HCT116 (cell line): ENCODE measurements at regions not wholly inside any gene's neighbourhood (a gene's known extent, or its start where the extent isn't known, plus 50 kb on each side); places are given as distances from the start of the nearest gene placed in this dataset.

Source experiments
- ATAC-seq: fragments of 200-7000 bp; cut with Tn5 transposase; 2 replicates; pipeline ENCODE4 v1.9.1; 2020; ENCODE audit warnings: mild to moderate bottlenecking, moderate library complexity
- BruUV-seq: library from RNA; stranded (reverse); fragments of 400-500 nt; replicated peaks from 2 replicates; lab custom pipeline; 2021; lab: Mats Ljungman, UMichigan
- CTCF ChIA-PET: fragments of 300-600 bp; sonication (Branson Sonifier 250); formaldehyde crosslinking; loops from one replicate; lab custom pipeline; 2021; ENCODE audit warnings: antibody characterized with exemption; lab: Charles Lee
- POLR2A ChIA-PET: fragments of 300-600, 350-600 bp; sonication (Branson Sonifier 250); formaldehyde crosslinking; loops from one replicate; lab custom pipeline; 2021; ENCODE audit warnings: antibody characterized with exemption; lab: Charles Lee
- RAD21 ChIA-PET, 2 experiments: fragments of 300-600 bp; sonication (Branson Sonifier 250); formaldehyde crosslinking; loops; one replicate each; lab custom pipeline; 2023; ENCODE audit warnings: low total read pairs in 2 of 2; ENCODE audit not compliant: uncharacterized antibody in 2 of 2, unreplicated experiment in 2 of 2, low non-redundant PET in 1 of 2; lab: Charles Lee
- DNase-seq: peaks from one replicate; pipeline ENCODE4 v3.0.0-alpha.2; 2010; ENCODE audit warnings: low read depth, low spot score
- H2AFZ ChIP-seq: fragments of 200-600 bp; shearing (Covaris generic), sonication (generic); 2 replicates; pipeline ENCODE4 v1.6.1; 2017; ENCODE audit warnings: low read depth, mixed run types, mixed read lengths, antibody characterized with exemption, low read length; ENCODE audit not compliant: poor library complexity, severe bottlenecking
- H3K27ac ChIP-seq: 2 replicates; pipeline ENCODE4 v1.5.1; 2012; ENCODE audit warnings: low read depth, low read length
- H3K27me3 ChIP-seq: fragments of 200-600 bp; sonication (generic); 2 replicates; pipeline ENCODE4 v1.6.1; 2016; ENCODE audit warnings: mixed run types, low read length, mixed read lengths; ENCODE audit not compliant: insufficient read depth
- H3K36me3 ChIP-seq, 2 experiments: fragments of 200-500 bp in 1 of 2; fragments of 200-600 bp in 1 of 2; sonication (Bioruptor generic) in 1 of 2; sonication (generic) in 1 of 2; 2 replicates each; pipeline versions ENCODE4 v1.5.1 to v1.6.1; 2014 to 2016; ENCODE audit warnings: low read length in 2 of 2, inconsistent platforms in 1 of 2, mixed read lengths in 1 of 2, mixed run types in 1 of 2; ENCODE audit not compliant: insufficient read depth in 2 of 2, control insufficient read depth in 1 of 2
- H3K4me1 ChIP-seq, 2 experiments: fragments of 200-600 bp in 1 of 2; sonication (generic) in 1 of 2; 2 replicates each; pipeline versions ENCODE4 v1.5.1 to v1.6.1; 2012 to 2017; ENCODE audit warnings: low read length in 2 of 2, inconsistent platforms in 1 of 2, mild to moderate bottlenecking in 1 of 2, mixed read lengths in 1 of 2, mixed run types in 1 of 2, moderate library complexity in 1 of 2; ENCODE audit not compliant: insufficient read depth in 2 of 2, control insufficient read depth in 1 of 2
- H3K4me2 ChIP-seq: fragments of 200-600 bp; sonication (generic); 2 replicates; pipeline ENCODE4 v1.6.1; 2017; ENCODE audit warnings: mixed run types, low read length, mixed read lengths
- H3K4me3 ChIP-seq, 2 experiments: fragments of 200-600 bp in 1 of 2; sonication (generic) in 1 of 2; replicated peaks in 1 of 2; 2 replicates each; pipeline ENCODE4 v1.5.1; 2011 to 2016; ENCODE audit warnings: low read length in 2 of 2, control low read depth in 1 of 2, low read depth in 1 of 2, mild to moderate bottlenecking in 1 of 2, mixed read lengths in 1 of 2, mixed run types in 1 of 2
- H3K79me2 ChIP-seq: fragments of 200-600 bp; sonication (generic); 2 replicates; pipeline ENCODE4 v1.6.1; 2017; ENCODE audit warnings: mild to moderate bottlenecking, mixed run types, low read length, moderate library complexity, mixed read lengths; ENCODE audit not compliant: insufficient read depth
- H3K9ac ChIP-seq: fragments of 200-600 bp; sonication (generic); 2 replicates; pipeline ENCODE4 v1.6.1; 2016; ENCODE audit warnings: low read length, mixed read lengths
- H3K9me2 ChIP-seq: fragments of 200-600 bp; sonication (generic), shearing (Covaris generic); 2 replicates; pipeline ENCODE4 v1.6.1; 2017; ENCODE audit warnings: mixed run types, mild to moderate bottlenecking, moderate library complexity; ENCODE audit not compliant: insufficient read depth
- H3K9me3 ChIP-seq, 2 experiments: fragments of 200-500 bp in 1 of 2; fragments of 200-600 bp in 1 of 2; sonication (Bioruptor generic) in 1 of 2; sonication (generic) in 1 of 2; 2 replicates each; pipeline ENCODE4 v1.6.1; 2014 to 2017; ENCODE audit warnings: low read length in 2 of 2, mixed read lengths in 2 of 2, inconsistent platforms in 1 of 2, low read depth in 1 of 2, mild to moderate bottlenecking in 1 of 2, mixed run types in 1 of 2, moderate library complexity in 1 of 2; ENCODE audit not compliant: control insufficient read depth in 1 of 2, insufficient read depth in 1 of 2
- H4K20me1 ChIP-seq: fragments of 200-600 bp; sonication (generic), shearing (Covaris generic); 2 replicates; pipeline ENCODE4 v1.6.1; 2017; ENCODE audit warnings: mixed run types, mild to moderate bottlenecking, moderate library complexity; ENCODE audit not compliant: insufficient read depth
- CBX3 ChIP-seq: IDR thresholded peaks from 2 replicates; pipeline ENCODE4 v1.6.1; 2012; ENCODE audit warnings: low read depth
- JUND ChIP-seq: IDR thresholded peaks from 2 replicates; pipeline ENCODE4 v1.6.1; 2012
- RAD21 ChIP-seq: IDR thresholded peaks from 2 replicates; pipeline ENCODE4 v1.6.1; 2012; ENCODE audit warnings: low read depth, mild to moderate bottlenecking
- intact Hi-C: fragments of 100-400 bp; cut with micrococcal nuclease; formaldehyde crosslinking; loops from 2 replicates; pipeline ENCODE4 v1.10.0; 2022
- TF ChIP-seq, protein P1 (sequence below), 3 experiments: fragments of 200-600 bp in 1 of 3; sonication (generic) in 1 of 3; IDR thresholded peaks in 2 of 3; conservative IDR thresholded peaks in 1 of 3; 2 replicates each; pipeline ENCODE4 v1.5.1; 2012 to 2017; ENCODE audit warnings: low read depth in 2 of 3, low read length in 2 of 3, antibody characterized with exemption in 1 of 3, borderline replicate concordance in 1 of 3, control low read depth in 1 of 3, mild to moderate bottlenecking in 1 of 3, mixed read lengths in 1 of 3, mixed run types in 1 of 3, moderate library complexity in 1 of 3; ENCODE audit not compliant: insufficient read depth in 1 of 3
- TF ChIP-seq, protein P2 (sequence below): IDR thresholded peaks from 2 replicates; pipeline ENCODE4 v1.6.1; 2012; ENCODE audit warnings: low read depth

DNA sequence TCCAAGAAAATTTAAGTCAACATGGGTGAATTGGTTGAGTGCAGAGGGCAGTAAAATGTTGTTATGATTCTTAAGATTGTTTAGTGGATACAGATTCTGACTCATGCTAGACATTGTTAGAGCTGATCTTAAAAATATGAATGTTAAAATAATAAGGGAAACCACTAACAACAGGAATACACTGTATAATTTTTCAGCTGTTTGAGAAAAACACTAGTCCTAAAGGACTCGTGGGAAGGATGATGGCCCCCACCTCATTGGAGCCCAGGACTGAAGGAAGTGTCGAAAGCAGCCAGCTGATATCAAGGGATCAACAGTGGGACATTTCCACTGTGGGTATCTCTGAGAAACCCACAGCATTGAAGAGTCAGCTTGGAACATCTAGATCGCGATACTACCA, 82.9 kb upstream of the SCAF11 start:
- H4K20me1 ChIP-seq = no peaks in the 10 kb centered on the region
- BruUV-seq = no TSS peak
- TF ChIP-seq CBX3 = no peak
- H3K4me2 ChIP-seq = no peak overlapping the region
- DNase-seq (no peak), ATAC-seq (no peak)
- H3K79me2 ChIP-seq = no peaks in the 10 kb centered on the region
- no peaks in the 10 kb centered on the region for H3K9me3 ChIP-seq
- H3K27ac ChIP-seq = no peak overlapping the region
- H3K27me3 ChIP-seq = no peaks in the 10 kb centered on the region
- H3K4me3 ChIP-seq = no peak overlapping the region
- no peaks in the 10 kb centered on the region for H3K36me3 ChIP-seq
- intact Hi-C loops = loop anchor here (5.0 kb wide), 1 partner anchor 859 kb away; no protein-coding TSS in a partner anchor
- H3K9ac ChIP-seq = no peak overlapping the region
- RAD21 ChIA-PET = no interaction called here
- POLR2A ChIA-PET = no interaction called here
- no peak overlapping the region for H2AFZ ChIP-seq
- no peaks in the 10 kb centered on the region for H3K9me2 ChIP-seq
- peaks cover 0 to 12% of the 10 kb centered on the region in 2 experiments; a peak in 3 of 4 replicates for H3K4me1 ChIP-seq
- CTCF ChIA-PET = interaction anchor here (1.0 kb wide), 1 partner anchor 52 kb away, joined by 4 read pairs; no protein-coding TSS in a partner anchor

DNA sequence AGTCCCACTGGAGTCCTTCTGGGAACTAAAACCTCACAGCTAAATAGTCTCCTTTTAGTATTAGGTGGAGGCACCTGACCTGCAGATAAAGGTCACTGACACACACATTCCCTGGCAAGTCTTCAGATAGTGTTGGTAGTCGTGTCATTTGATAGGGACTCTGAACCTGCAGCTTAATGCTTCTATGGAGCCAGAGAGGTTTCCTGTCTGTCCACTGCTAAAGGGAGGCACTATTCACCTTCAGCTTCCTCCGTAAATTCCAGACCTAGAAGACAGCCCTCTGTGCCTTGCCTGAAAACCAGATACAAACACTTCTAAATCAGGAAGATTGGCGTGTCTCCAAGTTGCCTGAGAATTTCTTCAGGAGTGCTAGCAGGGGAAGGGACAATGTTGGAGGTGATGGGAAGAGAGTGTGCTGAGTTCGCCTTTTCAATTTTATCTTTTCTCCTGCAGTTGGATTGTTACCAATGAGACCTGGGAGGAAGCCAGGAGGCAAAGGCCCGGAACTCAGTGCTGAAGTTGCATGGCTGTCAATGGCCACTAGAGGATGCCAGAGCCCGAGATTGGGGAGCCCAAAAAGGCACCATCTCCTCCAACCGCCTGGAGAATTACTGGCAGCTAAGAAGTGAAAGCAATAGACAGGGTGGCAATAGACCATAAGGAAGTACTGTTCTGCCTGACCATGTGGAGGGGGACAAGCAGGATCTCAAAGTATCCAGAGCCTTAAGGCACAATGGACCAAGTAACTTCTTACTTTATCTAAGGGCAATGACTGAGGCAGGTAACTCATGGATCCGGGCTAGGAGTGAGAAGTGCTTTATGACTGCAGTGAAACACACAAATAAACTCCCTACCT, 81.6 kb upstream of the SCAF11 start:
- intact Hi-C loops = loop anchor here (1.0 to 5.0 kb wide), 2 partner anchors 860 to 949 kb away; no protein-coding TSS in a partner anchor
- CTCF ChIA-PET = interaction anchor here (0.6 to 2.3 kb wide), 7 partner anchors 9 to 999 kb away, joined by 3 to 8 read pairs (median 3); no protein-coding TSS in a partner anchor
- RAD21 ChIA-PET = interaction anchor here in 1 of 2 experiments (0.9 kb wide), 1 partner anchor 53 kb away, joined by 3 read pairs; no protein-coding TSS in a partner anchor
- peak; percentile 58 for DNase-seq
- Histone ChIP-seq H4K20me1 (no peaks in the 10 kb centered on the region), H3K4me3 (no peak overlapping the region), H3K4me2 (peak overlapping the region; percentile 40), H2AFZ (peak overlapping the region; percentile 100), H3K27ac (peak overlapping the region; percentile 9; the same call in 1 of the 2 replicates), H3K9ac (no peak overlapping the region), H3K36me3 (no peaks in the 10 kb centered on the region), H3K79me2 (no peaks in the 10 kb centered on the region), H3K4me1 (peaks cover 0 to 12% of the 10 kb centered on the region in 2 experiments; a peak in 3 of 4 replicates), H3K9me2 (no peaks in the 10 kb centered on the region), H3K27me3 (no peaks in the 10 kb centered on the region), H3K9me3 (no peaks in the 10 kb centered on the region)
- TF ChIP-seq RAD21 (peak; percentile 91), JUND (no peak)
- TF ChIP-seq, protein P1, sequence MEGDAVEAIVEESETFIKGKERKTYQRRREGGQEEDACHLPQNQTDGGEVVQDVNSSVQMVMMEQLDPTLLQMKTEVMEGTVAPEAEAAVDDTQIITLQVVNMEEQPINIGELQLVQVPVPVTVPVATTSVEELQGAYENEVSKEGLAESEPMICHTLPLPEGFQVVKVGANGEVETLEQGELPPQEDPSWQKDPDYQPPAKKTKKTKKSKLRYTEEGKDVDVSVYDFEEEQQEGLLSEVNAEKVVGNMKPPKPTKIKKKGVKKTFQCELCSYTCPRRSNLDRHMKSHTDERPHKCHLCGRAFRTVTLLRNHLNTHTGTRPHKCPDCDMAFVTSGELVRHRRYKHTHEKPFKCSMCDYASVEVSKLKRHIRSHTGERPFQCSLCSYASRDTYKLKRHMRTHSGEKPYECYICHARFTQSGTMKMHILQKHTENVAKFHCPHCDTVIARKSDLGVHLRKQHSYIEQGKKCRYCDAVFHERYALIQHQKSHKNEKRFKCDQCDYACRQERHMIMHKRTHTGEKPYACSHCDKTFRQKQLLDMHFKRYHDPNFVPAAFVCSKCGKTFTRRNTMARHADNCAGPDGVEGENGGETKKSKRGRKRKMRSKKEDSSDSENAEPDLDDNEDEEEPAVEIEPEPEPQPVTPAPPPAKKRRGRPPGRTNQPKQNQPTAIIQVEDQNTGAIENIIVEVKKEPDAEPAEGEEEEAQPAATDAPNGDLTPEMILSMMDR (IDR thresholded peaks at IDR 0.05 in 2 of 3, conservative IDR thresholded peaks at IDR 0.05 in 1 of 3; ENCODE audit: borderline replicate concordance in 1 of 3, insufficient read depth in 1 of 3, low read depth in 2 of 3, low read length in 2 of 3) = peak; percentile 77 to 99 (median 98)
- TF ChIP-seq, protein P2, sequence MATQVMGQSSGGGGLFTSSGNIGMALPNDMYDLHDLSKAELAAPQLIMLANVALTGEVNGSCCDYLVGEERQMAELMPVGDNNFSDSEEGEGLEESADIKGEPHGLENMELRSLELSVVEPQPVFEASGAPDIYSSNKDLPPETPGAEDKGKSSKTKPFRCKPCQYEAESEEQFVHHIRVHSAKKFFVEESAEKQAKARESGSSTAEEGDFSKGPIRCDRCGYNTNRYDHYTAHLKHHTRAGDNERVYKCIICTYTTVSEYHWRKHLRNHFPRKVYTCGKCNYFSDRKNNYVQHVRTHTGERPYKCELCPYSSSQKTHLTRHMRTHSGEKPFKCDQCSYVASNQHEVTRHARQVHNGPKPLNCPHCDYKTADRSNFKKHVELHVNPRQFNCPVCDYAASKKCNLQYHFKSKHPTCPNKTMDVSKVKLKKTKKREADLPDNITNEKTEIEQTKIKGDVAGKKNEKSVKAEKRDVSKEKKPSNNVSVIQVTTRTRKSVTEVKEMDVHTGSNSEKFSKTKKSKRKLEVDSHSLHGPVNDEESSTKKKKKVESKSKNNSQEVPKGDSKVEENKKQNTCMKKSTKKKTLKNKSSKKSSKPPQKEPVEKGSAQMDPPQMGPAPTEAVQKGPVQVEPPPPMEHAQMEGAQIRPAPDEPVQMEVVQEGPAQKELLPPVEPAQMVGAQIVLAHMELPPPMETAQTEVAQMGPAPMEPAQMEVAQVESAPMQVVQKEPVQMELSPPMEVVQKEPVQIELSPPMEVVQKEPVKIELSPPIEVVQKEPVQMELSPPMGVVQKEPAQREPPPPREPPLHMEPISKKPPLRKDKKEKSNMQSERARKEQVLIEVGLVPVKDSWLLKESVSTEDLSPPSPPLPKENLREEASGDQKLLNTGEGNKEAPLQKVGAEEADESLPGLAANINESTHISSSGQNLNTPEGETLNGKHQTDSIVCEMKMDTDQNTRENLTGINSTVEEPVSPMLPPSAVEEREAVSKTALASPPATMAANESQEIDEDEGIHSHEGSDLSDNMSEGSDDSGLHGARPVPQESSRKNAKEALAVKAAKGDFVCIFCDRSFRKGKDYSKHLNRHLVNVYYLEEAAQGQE = no peak
- BruUV-seq = no TSS peak
- peak; percentile 93 for ATAC-seq
- POLR2A ChIA-PET = no interaction called here
